GM23338 (cell line): ENCODE measurements at regions not wholly inside any gene's neighbourhood (a gene's known extent, or its start where the extent isn't known, plus 50 kb on each side); places are given as distances from the start of the nearest gene placed in this dataset.

Experiments used
- ATAC-seq: fragments of 200-7000 bp; cut with Tn5 transposase; 3 replicates; pipeline ENCODE4 v1.9.1; 2020
- DNase-seq: peaks from one replicate; pipeline ENCODE4 v3.0.0-alpha.2; 2015; ENCODE audit warnings: low spot score
- H2AFZ ChIP-seq: fragments of 200-600 bp; sonication (generic); 2 replicates; pipeline ENCODE4 v1.8.0; 2016; ENCODE audit warnings: antibody characterized with exemption, mild to moderate bottlenecking, moderate library complexity
- H3F3A ChIP-seq: fragments of 200-600 bp; sonication (generic); replicated peaks from 2 replicates; pipeline ENCODE4 v1.8.0; 2017; ENCODE audit warnings: antibody characterized with exemption, mixed run types, low read depth
- H3K27ac ChIP-seq: fragments of 200-600 bp; sonication (generic); 2 replicates; pipeline ENCODE4 v1.6.1; 2016; ENCODE audit warnings: low read depth
- H3K27me3 ChIP-seq: fragments of 200-600 bp; sonication (generic); 2 replicates; pipeline ENCODE4 v1.8.0; 2016; ENCODE audit warnings: mild to moderate bottlenecking, mixed run types, moderate library complexity; ENCODE audit not compliant: insufficient read depth
- H3K36me3 ChIP-seq: fragments of 200-600 bp; sonication (generic); 2 replicates; pipeline ENCODE4 v1.8.0; 2016; ENCODE audit warnings: mild to moderate bottlenecking; ENCODE audit not compliant: insufficient read depth
- H3K4me1 ChIP-seq: fragments of 200-600 bp; sonication (generic); 2 replicates; pipeline ENCODE4 v1.8.0; 2016; ENCODE audit warnings: mild to moderate bottlenecking, moderate library complexity; ENCODE audit not compliant: insufficient read depth
- H3K4me2 ChIP-seq: fragments of 200-600 bp; sonication (generic); 2 replicates; pipeline ENCODE4 v1.7.1; 2017; ENCODE audit warnings: mixed run types
- H3K4me3 ChIP-seq: fragments of 200-600 bp; sonication (generic); 2 replicates; pipeline ENCODE4 v1.6.1; 2016; ENCODE audit warnings: mixed run types
- H3K79me2 ChIP-seq: fragments of 200-600 bp; sonication (generic); replicated peaks from 2 replicates; pipeline ENCODE4 v1.8.0; 2017; ENCODE audit warnings: mild to moderate bottlenecking; ENCODE audit not compliant: insufficient read depth
- H3K9me2 ChIP-seq: fragments of 200-600 bp; sonication (generic); 2 replicates; pipeline ENCODE4 v1.8.0; 2017; ENCODE audit not compliant: insufficient read depth
- H4K20me1 ChIP-seq: fragments of 200-600 bp; sonication (generic); replicated peaks from 2 replicates; pipeline ENCODE4 v1.8.0; 2017; ENCODE audit warnings: mild to moderate bottlenecking; ENCODE audit not compliant: insufficient read depth
- H3K27ac Mint-ChIP-seq: 2 replicates; pipeline ENCODE4 v1.8.0; 2020; ENCODE audit warnings: inconsistent platforms, mild to moderate bottlenecking, moderate library complexity, mixed read lengths
- H3K27me3 Mint-ChIP-seq: 3 replicates; pipeline ENCODE4 v1.8.0; 2022; ENCODE audit warnings: low read depth, mild to moderate bottlenecking, moderate library complexity, mixed read lengths, inconsistent platforms; ENCODE audit not compliant: insufficient read depth, poor library complexity
- H3K36me3 Mint-ChIP-seq: 3 replicates; pipeline ENCODE4 v1.8.0; 2021; ENCODE audit warnings: low read depth, mild to moderate bottlenecking, inconsistent platforms, moderate library complexity, mixed read lengths
- H3K4me1 Mint-ChIP-seq: 3 replicates; pipeline ENCODE4 v1.8.0; 2020; ENCODE audit warnings: mild to moderate bottlenecking, inconsistent platforms, mixed read lengths
- H3K4me3 Mint-ChIP-seq: 3 replicates; pipeline ENCODE4 v1.8.0; 2021; ENCODE audit warnings: moderate library complexity, mild to moderate bottlenecking, inconsistent platforms, mixed read lengths
- H3K9me3 Mint-ChIP-seq: 3 replicates; pipeline ENCODE4 v1.8.0; 2020; ENCODE audit warnings: moderate library complexity, mild to moderate bottlenecking, inconsistent platforms, mixed read lengths
- CREB1 ChIP-seq: fragments of 250-450 bp; sonication (Bioruptor Pico); IDR thresholded peaks from 2 replicates; pipeline ENCODE4 v1.5.0; 2020; ENCODE audit warnings: low read depth, mild to moderate bottlenecking, moderate library complexity
- ETS1 ChIP-seq: IDR thresholded peaks from 2 replicates; pipeline ENCODE4 v1.6.1; 2016; ENCODE audit warnings: antibody characterized with exemption
- EZH2 ChIP-seq: fragments of 200-600 bp; sonication (generic); IDR thresholded peaks from one replicate; pipeline ENCODE4 v1.8.0; 2017; ENCODE audit warnings: antibody characterized with exemption, mild to moderate bottlenecking, low read depth; ENCODE audit not compliant: unreplicated experiment
- EZH2phosphoT487 ChIP-seq: fragments of 200-600 bp; sonication (generic); IDR thresholded peaks from one replicate; pipeline ENCODE4 v1.8.1; 2018; ENCODE audit warnings: antibody characterized with exemption; ENCODE audit not compliant: unreplicated experiment
- JUNB ChIP-seq: IDR thresholded peaks from one replicate; pipeline ENCODE4 v1.6.1; 2016; ENCODE audit warnings: antibody characterized with exemption; ENCODE audit not compliant: unreplicated experiment
- NANOG ChIP-seq: IDR thresholded peaks from 2 replicates; pipeline ENCODE4 v1.6.1; 2016; ENCODE audit warnings: antibody characterized with exemption, borderline replicate concordance
- POLR2AphosphoS5 ChIP-seq: IDR thresholded peaks from 2 replicates; pipeline ENCODE4 v1.6.1; 2016; ENCODE audit warnings: antibody characterized with exemption, low read depth
- STAT1 ChIP-seq: IDR thresholded peaks from one replicate; pipeline ENCODE4 v1.6.1; 2016; ENCODE audit warnings: antibody characterized with exemption; ENCODE audit not compliant: unreplicated experiment
- ZNF114 ChIP-seq: fragments of 250-450 bp; sonication (Bioruptor Pico); IDR thresholded peaks from 2 replicates; pipeline ENCODE4 v1.5.0; 2020; ENCODE audit warnings: mild to moderate bottlenecking, moderate library complexity
- ZNF331 ChIP-seq: fragments of 250-450 bp; sonication (Bioruptor Pico); IDR thresholded peaks from 2 replicates; pipeline ENCODE4 v1.5.0; 2020; ENCODE audit warnings: low read depth, mild to moderate bottlenecking, moderate library complexity
- TF ChIP-seq, protein P1 (sequence below): IDR thresholded peaks from one replicate; pipeline ENCODE4 v1.6.1; 2018; ENCODE audit warnings: antibody characterized with exemption; ENCODE audit not compliant: unreplicated experiment
- TF ChIP-seq, protein P2 (sequence below), 2 experiments: fragments of 200-600 bp in 1 of 2; sonication (generic) in 1 of 2; conservative IDR thresholded peaks; 2 replicates each; pipeline versions ENCODE4 v1.5.1 to v1.6.1; 2016 to 2017; ENCODE audit warnings: antibody characterized with exemption in 2 of 2, low read depth in 2 of 2, mild to moderate bottlenecking in 2 of 2, moderate library complexity in 1 of 2
- TF ChIP-seq, protein P3 (sequence below): fragments of 250-450 bp; sonication (Bioruptor Pico); IDR thresholded peaks from 2 replicates; pipeline ENCODE4 v1.5.0; 2020; ENCODE audit warnings: mild to moderate bottlenecking, moderate library complexity

DNA sequence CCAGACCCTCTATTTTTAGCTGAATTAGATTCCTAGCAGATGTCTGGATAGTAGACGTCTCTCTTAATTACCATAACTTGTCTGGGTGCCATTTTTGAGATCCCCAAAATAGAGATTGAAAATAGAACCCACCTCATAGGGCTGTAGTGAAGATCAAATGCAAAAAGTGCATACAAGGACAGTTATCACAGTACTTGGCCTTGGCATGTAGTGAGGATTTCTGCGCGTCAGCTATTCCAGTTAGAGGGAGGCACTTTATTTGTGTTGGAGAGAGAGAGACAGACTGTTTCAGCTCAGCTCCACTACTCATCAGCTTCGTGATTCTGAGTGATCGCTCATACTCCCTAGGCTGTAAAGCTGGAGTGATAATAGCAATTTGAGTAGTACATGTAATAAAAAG is 59.6 kb upstream of the CDH13 start:
- DNase-seq: no peak
- H3F3A ChIP-seq: no peaks in the 10 kb centered on the region
- no peak overlapping the region for H2AFZ ChIP-seq
- no peaks in the 10 kb centered on the region for H3K4me1 ChIP-seq
- no peak overlapping the region for H3K4me2 ChIP-seq
- no peak overlapping the region for H3K27ac Mint-ChIP-seq
- peaks cover 25% of the 10 kb centered on the region for H3K9me3 Mint-ChIP-seq
- H3K27me3 ChIP-seq: no peaks in the 10 kb centered on the region
- 0 out of 2 replicates have a peak, but pooled peaks cover 6% of the 10 kb centered on the region for H3K36me3 ChIP-seq
- no peak overlapping the region for H3K4me3 ChIP-seq
- no peaks in the 10 kb centered on the region for H3K4me1 Mint-ChIP-seq
- no peaks in the 10 kb centered on the region for H3K79me2 ChIP-seq
- H3K27ac ChIP-seq: no peak overlapping the region
- no peaks in the 10 kb centered on the region for H4K20me1 ChIP-seq
- no peaks in the 10 kb centered on the region for H3K27me3 Mint-ChIP-seq
- H3K36me3 Mint-ChIP-seq: no peaks in the 10 kb centered on the region; the same call in 2 of the 3 replicates
- H3K9me2 ChIP-seq: no peaks in the 10 kb centered on the region
- no peak for TF ChIP-seq ZNF114
- no peak for TF ChIP-seq CREB1 (CRISPR knock-in tag)
- TF ChIP-seq, protein P1, sequence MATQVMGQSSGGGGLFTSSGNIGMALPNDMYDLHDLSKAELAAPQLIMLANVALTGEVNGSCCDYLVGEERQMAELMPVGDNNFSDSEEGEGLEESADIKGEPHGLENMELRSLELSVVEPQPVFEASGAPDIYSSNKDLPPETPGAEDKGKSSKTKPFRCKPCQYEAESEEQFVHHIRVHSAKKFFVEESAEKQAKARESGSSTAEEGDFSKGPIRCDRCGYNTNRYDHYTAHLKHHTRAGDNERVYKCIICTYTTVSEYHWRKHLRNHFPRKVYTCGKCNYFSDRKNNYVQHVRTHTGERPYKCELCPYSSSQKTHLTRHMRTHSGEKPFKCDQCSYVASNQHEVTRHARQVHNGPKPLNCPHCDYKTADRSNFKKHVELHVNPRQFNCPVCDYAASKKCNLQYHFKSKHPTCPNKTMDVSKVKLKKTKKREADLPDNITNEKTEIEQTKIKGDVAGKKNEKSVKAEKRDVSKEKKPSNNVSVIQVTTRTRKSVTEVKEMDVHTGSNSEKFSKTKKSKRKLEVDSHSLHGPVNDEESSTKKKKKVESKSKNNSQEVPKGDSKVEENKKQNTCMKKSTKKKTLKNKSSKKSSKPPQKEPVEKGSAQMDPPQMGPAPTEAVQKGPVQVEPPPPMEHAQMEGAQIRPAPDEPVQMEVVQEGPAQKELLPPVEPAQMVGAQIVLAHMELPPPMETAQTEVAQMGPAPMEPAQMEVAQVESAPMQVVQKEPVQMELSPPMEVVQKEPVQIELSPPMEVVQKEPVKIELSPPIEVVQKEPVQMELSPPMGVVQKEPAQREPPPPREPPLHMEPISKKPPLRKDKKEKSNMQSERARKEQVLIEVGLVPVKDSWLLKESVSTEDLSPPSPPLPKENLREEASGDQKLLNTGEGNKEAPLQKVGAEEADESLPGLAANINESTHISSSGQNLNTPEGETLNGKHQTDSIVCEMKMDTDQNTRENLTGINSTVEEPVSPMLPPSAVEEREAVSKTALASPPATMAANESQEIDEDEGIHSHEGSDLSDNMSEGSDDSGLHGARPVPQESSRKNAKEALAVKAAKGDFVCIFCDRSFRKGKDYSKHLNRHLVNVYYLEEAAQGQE: no peak
- no peak for TF ChIP-seq STAT1
- TF ChIP-seq, protein P2, sequence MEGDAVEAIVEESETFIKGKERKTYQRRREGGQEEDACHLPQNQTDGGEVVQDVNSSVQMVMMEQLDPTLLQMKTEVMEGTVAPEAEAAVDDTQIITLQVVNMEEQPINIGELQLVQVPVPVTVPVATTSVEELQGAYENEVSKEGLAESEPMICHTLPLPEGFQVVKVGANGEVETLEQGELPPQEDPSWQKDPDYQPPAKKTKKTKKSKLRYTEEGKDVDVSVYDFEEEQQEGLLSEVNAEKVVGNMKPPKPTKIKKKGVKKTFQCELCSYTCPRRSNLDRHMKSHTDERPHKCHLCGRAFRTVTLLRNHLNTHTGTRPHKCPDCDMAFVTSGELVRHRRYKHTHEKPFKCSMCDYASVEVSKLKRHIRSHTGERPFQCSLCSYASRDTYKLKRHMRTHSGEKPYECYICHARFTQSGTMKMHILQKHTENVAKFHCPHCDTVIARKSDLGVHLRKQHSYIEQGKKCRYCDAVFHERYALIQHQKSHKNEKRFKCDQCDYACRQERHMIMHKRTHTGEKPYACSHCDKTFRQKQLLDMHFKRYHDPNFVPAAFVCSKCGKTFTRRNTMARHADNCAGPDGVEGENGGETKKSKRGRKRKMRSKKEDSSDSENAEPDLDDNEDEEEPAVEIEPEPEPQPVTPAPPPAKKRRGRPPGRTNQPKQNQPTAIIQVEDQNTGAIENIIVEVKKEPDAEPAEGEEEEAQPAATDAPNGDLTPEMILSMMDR (conservative IDR thresholded peaks at IDR 0.05; ENCODE audit: low read depth in 2 of 2): no peak
- TF ChIP-seq EZH2: no peak
- no peak for TF ChIP-seq EZH2phosphoT487
- no peak for TF ChIP-seq POLR2AphosphoS5
- TF ChIP-seq NANOG: no peak
- no peak for TF ChIP-seq ZNF331
- TF ChIP-seq, protein P3, sequence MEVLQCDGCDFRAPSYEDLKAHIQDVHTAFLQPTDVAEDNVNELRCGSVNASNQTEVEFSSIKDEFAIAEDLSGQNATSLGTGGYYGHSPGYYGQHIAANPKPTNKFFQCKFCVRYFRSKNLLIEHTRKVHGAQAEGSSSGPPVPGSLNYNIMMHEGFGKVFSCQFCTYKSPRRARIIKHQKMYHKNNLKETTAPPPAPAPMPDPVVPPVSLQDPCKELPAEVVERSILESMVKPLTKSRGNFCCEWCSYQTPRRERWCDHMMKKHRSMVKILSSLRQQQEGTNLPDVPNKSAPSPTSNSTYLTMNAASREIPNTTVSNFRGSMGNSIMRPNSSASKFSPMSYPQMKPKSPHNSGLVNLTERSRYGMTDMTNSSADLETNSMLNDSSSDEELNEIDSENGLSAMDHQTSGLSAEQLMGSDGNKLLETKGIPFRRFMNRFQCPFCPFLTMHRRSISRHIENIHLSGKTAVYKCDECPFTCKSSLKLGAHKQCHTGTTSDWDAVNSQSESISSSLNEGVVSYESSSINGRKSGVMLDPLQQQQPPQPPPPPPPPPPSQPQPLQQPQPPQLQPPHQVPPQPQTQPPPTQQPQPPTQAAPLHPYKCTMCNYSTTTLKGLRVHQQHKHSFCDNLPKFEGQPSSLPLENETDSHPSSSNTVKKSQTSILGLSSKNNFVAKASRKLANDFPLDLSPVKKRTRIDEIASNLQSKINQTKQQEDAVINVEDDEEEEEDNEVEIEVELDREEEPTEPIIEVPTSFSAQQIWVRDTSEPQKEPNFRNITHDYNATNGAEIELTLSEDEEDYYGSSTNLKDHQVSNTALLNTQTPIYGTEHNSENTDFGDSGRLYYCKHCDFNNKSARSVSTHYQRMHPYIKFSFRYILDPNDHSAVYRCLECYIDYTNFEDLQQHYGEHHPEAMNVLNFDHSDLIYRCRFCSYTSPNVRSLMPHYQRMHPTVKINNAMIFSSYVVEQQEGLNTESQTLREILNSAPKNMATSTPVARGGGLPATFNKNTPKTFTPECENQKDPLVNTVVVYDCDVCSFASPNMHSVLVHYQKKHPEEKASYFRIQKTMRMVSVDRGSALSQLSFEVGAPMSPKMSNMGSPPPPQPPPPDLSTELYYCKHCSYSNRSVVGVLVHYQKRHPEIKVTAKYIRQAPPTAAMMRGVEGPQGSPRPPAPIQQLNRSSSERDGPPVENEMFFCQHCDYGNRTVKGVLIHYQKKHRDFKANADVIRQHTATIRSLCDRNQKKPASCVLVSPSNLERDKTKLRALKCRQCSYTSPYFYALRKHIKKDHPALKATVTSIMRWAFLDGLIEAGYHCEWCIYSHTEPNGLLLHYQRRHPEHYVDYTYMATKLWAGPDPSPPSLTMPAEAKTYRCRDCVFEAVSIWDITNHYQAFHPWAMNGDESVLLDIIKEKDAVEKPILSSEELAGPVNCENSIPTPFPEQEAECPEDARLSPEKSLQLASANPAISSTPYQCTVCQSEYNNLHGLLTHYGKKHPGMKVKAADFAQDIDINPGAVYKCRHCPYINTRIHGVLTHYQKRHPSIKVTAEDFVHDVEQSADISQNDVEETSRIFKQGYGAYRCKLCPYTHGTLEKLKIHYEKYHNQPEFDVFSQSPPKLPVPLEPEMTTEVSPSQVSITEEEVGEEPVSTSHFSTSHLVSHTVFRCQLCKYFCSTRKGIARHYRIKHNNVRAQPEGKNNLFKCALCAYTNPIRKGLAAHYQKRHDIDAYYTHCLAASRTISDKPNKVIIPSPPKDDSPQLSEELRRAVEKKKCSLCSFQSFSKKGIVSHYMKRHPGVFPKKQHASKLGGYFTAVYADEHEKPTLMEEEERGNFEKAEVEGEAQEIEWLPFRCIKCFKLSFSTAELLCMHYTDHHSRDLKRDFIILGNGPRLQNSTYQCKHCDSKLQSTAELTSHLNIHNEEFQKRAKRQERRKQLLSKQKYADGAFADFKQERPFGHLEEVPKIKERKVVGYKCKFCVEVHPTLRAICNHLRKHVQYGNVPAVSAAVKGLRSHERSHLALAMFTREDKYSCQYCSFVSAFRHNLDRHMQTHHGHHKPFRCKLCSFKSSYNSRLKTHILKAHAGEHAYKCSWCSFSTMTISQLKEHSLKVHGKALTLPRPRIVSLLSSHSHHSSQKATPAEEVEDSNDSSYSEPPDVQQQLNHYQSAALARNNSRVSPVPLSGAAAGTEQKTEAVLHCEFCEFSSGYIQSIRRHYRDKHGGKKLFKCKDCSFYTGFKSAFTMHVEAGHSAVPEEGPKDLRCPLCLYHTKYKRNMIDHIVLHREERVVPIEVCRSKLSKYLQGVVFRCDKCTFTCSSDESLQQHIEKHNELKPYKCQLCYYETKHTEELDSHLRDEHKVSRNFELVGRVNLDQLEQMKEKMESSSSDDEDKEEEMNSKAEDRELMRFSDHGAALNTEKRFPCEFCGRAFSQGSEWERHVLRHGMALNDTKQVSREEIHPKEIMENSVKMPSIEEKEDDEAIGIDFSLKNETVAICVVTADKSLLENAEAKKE: no peak
- TF ChIP-seq JUNB: no peak
- TF ChIP-seq ETS1: no peak
- ATAC-seq: no peak
- no peak overlapping the region for H3K4me3 Mint-ChIP-seq
